HEK293T (cell line): ENCODE measurements at regions not wholly inside any gene's neighbourhood (a gene's known extent, or its start where the extent isn't known, plus 50 kb on each side); places are given as distances from the start of the nearest gene placed in this dataset.

ENCODE experiments used
- ELF4 ChIP-seq: fragments of 450-650 bp; IDR thresholded peaks from 2 replicates; pipeline ENCODE4 v1.6.1; 2017; ENCODE audit warnings: antibody characterized with exemption
- FOXA1 ChIP-seq: fragments of 450-650 bp; IDR thresholded peaks from 2 replicates; pipeline ENCODE4 v1.6.1; 2016; ENCODE audit warnings: mild to moderate bottlenecking
- FOXK2 ChIP-seq: fragments of 450-650 bp; IDR thresholded peaks from 2 replicates; pipeline ENCODE4 v1.6.1; 2016; ENCODE audit warnings: mild to moderate bottlenecking
- FOXM1 ChIP-seq: fragments of 450-650 bp; IDR thresholded peaks from 2 replicates; pipeline ENCODE4 v1.6.1; 2017; ENCODE audit warnings: mild to moderate bottlenecking, borderline replicate concordance
- SP1 ChIP-seq: fragments of 450-650 bp; IDR thresholded peaks from 2 replicates; pipeline ENCODE4 v1.6.1; 2017
- TARDBP ChIP-seq: fragments of 450-650 bp; IDR thresholded peaks from 2 replicates; pipeline ENCODE4 v1.6.1; 2016
- TF ChIP-seq, protein P1 (sequence below): fragments of 450-650 bp; IDR thresholded peaks from 2 replicates; pipeline ENCODE4 v1.6.1; 2016

GRCh38 chr18:29305516-29305915 lies 1128.6 kb upstream of the CDH2 start:
- TF ChIP-seq SP1: no peak
- no peak for TF ChIP-seq FOXK2
- no peak for TF ChIP-seq FOXA1
- TF ChIP-seq FOXM1: no peak
- TF ChIP-seq TARDBP: no peak
- no peak for TF ChIP-seq ELF4
- TF ChIP-seq, protein P1, sequence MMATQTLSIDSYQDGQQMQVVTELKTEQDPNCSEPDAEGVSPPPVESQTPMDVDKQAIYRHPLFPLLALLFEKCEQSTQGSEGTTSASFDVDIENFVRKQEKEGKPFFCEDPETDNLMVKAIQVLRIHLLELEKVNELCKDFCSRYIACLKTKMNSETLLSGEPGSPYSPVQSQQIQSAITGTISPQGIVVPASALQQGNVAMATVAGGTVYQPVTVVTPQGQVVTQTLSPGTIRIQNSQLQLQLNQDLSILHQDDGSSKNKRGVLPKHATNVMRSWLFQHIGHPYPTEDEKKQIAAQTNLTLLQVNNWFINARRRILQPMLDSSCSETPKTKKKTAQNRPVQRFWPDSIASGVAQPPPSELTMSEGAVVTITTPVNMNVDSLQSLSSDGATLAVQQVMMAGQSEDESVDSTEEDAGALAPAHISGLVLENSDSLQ: no peak
